ENCODE measurements at regions not wholly inside any gene's neighbourhood (a gene's known extent, or its start where the extent isn't known, plus 50 kb on each side); places are given as distances from the start of the nearest gene placed in this dataset.

DNA sequence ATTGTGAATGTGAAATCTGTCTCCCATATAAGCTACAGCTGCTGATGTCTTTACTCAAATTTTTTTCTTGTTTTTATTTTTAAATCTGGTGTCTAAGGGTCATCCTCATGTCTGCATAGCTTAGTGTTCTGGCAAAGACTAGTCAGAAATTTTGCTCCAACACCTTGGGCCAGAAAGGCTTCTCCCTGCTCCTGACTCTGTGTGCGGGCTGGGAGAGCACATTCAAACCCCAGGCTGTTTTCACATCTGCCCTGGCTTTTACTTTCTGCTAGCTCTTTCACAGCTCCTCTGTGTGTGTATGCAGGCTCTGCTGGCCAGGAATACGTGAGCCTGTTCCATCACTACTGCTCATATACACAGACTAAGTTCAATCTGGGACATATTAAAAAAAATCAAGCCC is 102.9 kb upstream of the RIOK3 start:
- DNase-seq, result no peak

DNA sequence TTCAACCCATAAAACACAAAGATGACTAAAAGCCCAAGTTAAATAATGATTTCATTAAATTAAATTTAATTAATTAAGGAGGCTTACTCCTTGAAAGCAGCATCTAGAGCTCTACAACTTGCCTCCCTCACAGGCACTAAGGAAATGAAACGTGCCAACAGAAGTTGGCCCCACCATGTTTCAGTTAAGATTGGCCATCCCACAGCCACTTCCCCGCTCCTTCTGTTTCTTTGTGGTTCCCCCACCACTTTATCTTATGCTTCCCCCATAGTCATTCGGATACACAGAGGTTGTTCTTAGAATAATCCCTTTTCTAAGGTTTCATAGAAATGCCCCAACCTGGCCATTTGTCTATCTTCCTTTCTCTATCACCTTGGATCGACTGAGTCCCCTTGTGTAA is 101.6 kb upstream of the RIOK3 start:
- no peak for DNase-seq

DNA sequence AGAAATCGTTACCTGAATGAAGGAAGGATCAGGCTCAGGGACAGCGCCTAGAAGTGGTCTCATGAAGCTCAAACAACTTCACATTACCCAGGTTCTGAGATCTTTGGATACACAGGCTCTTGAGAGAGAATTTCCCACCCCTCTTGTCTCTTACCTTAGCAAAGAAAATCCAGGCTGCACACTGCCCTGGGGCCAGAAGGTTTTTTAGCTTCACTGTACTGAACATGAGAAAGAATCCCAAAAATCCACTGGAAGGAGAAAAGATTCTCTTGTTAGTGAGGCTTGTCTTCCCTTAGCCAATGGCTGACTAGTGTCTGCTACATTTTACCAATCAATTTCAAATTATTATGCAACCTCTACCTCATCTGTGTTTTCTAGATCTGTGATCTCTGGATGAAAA is 101.0 kb upstream of the RIOK3 start:
- DNase-seq, result no peak

DNA sequence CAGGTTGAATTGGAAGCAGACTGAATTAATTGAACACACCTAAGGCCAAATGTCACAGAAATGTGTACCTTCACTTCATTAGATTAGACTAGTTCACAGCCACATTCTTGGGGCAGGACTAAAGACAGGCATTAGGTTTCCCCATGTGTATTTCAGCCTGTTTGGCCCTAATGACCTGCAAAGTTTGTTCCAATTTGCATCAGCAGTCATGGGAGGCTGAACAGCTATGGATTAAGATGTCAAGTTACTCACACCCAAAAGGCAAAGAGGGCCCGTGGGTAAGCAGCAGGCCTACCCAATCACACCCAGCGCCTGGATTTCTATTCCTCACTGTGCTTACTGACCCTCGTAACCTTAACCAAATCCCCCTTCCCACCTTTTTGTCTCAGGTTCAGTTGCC is 99.6 kb upstream of the RIOK3 start:
- no peak for DNase-seq

DNA sequence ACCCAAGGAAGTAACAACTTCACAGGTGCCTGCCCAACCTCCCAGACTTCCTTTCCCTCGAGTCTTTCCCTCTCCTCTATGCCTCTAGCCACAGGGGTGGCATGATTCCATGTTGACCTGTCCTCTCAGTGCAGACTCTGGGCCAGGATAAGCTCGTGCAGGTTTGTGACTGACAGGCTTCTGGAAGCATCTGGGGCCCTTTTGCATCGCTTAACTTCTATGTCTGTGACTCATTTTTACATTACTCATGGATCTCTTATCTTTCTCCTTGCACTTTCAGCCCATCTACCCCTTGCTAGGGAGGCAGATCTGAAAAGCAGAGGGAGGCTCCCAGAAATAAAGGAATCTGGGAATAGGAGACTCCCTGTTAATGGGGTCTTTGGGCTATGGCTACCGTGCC is 98.5 kb upstream of the RIOK3 start:
- DNase-seq, result peak in 1 of 2 experiments; percentile 3

DNA sequence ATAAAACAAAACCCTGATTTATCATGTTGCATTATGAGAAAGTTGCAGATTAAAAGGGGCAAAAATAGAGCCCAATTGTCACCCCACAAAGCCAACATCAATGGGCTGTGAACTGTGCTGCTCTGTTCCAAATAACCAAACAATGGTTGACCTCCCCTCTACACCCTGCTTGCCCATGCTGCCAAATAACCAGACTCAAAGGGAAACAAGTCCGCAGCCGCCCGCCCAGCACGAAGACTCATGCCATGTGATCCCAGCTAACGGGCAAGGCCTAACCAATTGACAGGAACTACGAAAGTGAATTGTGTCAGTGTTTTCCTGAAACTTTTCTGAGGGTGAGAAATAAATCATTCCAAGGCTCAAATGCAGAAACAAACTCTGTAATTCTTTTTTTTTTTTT is 97.9 kb upstream of the RIOK3 start:
- no peak for DNase-seq

DNA sequence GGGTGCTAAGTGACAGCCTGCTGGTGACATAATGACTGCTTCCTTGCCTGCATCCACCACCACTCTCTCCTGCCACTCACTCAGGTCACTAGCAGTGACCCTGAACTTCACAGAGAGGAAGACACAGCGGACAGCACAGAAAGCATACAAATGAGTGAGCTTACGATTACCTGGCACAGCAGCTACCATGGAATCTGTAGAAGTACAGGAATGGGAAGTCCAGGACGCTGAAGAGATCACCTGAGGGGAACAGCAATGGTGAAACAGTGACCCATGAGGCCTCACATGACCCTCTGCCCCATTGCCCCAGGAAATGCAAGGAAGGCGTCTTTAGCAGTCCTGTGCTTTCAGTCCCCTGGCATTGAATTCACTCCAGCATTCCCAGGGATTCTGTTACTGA is 96.7 kb upstream of the RIOK3 start:
- no peak for DNase-seq

DNA sequence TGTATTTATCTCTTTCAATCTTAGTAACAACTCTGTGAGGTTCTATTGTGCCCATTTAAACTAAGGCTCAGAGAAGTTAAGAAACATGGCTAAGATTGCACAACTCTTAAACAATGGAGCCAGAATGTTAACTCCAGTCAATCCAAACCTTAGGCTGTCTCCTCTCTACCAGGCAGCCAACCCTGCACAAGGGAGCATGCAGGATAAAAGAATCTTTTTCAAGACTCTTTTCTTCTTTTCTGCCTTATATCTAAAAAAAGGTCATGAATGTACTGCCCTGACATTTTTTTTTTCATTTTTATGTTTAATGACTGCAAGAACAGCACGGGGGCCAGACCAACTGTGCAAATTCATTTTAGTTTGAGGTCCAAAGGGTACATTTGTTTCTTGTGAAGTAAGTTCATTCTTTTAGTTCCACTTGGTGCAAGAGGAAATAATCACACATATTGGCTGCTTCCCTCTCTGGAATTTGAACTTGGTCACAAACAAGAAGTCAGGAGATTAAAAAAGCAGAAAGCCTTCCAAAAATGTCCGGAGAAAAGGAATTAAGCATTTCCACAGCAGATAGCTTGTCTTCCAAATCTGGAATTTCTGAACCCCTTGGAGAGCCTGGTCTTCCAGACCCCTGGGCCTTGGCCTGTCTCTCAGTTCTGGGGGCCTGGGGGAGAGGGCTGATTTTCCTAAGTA is 96.0 kb upstream of the RIOK3 start:
- no peak for DNase-seq

DNA sequence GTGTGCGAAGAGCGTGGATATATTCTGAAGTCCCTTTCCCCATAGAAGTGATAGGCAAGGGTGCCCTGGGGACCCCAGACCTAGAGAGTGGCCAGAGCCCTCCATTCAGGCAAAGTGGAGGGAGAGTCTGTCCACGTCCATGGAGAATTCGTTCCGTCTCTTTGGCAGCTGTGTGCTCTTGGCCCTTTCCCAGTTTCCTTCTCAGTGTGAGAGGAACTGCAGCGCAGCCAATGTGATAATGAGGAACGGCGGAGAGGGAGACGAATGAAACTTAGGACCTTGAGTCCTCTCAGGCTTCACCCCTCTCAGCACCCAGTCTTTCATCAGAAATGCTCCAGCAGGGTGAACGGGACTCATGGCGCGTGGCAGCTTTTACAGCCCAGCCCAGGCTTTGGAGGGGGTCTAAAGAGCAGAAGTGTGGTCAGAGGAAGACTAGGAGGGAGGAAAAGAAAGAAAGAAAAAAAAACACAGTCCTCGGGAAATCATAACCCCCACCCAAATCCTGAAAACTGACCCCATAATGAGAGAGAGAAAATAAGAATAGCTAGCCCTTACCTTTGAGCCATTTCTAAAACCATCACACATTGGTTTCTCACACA is 95.0 kb upstream of the RIOK3 start:
- DNase-seq, result no peak

DNA sequence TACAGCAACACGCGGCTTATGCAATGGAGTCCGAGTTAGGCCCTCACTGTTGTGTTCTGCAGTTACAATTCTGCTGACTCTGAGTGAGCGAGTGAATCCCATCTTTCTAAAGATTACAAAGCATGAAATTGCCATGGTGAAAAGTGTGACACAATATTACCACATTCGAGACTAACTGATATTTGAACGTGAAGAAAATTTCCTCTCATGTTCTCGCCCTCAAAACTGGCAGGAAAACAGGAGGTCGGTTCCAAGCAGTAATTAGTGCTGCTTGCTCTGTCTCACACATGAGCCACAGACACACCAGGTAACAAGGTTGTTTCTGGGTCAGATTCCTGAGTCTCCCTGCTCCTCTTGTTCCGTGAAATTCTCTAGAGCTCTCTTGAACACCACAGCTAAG is 93.7 kb upstream of the RIOK3 start:
- no peak for DNase-seq

DNA sequence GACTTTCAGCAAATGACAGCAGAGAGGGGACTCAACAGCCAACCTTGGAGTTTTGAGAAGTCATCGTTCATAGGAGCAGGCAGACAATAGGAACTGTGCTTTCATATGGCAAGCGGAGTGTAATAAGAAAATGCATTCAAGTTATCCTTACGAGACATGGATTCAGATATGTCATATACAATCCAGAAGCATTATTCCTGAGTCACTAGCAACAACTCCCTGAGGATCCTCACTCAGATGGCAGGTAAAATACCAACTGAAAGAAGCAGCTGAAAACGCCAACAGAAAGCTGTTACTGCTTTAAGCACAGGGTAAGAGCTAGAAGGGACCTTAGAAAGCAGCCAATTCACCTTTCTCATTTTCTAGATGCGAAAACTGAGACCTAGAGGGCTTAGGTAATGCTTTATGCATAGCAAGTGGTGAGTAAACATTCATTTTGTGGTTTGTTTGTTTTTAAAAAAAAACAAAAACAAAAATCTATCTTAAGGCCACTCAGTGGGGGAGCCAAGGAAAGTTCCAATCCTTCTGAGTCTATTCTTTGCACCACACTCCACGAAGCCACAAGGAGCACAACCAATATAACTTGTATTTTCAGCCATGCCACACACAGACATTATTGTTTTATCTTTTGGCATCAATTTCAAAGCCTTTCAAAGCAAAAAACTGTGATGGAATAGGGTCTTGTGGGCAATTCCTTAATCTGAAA is 89.1 kb upstream of the RIOK3 start:
- no peak for DNase-seq

DNA sequence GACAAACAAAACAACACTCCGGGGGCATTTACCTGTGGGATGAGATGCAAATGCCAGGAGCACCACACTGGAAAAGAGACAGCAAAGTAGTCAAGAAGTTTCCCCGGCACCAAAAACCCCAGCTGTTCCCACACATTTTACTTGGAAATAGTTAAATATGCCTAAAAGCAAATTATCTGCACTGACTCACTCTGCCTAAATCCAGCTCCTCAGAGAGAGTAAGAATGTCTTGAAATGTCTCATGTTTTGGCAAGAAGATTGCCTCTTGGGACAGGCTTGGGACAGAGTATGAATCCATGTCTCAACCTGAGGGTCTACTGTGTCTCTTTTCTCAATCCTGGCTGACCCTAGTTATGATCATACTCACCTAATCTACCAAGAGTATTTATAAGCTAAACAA is 87.5 kb upstream of the RIOK3 start:
- DNase-seq, result no peak

DNA sequence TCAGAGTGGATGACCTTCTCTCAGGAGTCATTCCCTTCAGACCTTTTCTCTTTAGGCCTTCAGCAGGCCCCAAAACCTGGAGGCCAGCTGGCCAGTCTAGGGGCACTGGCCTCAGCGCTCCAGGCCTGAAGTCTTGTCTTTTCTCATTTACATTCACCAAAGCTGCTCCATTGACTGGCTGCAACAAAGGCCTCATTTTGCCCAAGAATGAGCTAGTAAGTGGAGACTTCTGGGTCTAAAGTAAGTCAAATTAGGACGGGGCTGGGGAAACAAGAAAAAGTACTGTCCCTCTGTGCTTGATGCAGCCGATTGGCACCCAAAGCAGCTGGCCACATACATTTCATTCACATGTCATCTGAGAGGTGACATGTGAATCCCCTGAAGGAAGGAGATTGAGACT is 83.8 kb upstream of the RIOK3 start:
- no peak for DNase-seq

DNA sequence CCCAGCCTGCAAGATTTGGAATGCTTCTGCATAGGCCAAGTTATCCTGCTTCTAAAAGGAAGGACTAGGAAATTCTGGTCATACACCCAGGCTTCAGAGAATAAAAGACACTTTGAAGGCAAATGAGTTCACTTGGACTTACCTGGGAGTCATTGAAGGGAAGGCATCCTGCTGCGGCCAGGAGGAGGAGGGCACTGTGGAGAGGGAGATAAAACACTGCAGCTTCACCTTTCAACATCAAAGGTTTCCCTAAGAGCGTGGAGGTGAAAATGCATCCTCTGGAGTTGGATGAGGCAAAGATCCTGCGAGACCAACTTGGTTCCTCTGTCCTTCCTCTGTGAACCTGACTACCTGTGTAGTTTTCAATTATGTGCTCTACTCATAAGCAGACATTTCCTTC is 79.5 kb upstream of the RIOK3 start:
- DNase-seq, result no peak

DNA sequence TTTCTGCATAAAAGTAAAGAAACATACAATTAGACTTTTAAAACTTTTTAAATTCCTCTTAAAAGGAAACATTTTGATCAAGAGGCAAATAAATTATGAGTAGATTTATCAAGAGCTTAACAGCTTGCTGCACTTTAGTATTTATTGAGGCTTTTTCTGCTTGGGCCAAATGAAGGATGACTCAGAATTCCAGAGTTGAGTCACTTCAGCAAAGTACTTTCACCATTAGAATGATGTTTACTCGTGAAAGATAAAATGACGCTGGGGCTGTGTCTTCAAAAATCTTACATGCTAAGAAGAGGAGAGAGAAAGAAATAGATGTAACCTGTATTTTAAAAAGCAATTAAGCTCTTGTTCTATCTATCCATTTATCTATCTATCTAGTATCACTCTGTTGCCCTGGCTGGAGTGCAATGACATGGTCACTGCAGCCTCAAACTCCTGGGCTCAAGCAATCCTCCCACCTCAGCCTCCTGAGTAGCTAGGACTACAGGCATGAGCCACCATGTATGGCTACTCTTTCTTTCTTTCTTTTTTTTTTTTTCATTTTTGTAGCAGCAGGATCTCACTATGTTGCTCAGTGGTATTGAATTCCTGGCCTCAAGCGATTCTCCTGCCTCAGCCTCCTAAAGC is 75.3 kb upstream of the RIOK3 start:
- no peak for DNase-seq

DNA sequence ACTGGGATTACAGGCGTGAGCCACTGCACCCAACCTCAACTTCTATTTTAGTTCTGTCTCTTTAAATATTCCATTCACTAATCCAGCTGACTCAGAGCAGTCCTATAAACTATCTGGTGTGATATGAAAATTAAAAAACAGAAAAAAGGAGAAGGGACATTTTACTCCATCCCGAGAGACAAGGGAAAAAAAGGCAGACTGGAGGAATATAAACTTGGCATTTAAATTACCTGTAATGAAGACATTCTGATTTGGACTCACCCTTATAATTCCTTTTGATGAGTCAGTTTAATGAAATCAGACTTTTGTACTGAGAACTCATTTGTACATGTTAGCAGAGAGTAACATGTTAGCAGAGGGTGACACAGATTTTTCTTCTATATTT is 74.8 kb upstream of the RIOK3 start:
- DNase-seq, result no peak

DNA sequence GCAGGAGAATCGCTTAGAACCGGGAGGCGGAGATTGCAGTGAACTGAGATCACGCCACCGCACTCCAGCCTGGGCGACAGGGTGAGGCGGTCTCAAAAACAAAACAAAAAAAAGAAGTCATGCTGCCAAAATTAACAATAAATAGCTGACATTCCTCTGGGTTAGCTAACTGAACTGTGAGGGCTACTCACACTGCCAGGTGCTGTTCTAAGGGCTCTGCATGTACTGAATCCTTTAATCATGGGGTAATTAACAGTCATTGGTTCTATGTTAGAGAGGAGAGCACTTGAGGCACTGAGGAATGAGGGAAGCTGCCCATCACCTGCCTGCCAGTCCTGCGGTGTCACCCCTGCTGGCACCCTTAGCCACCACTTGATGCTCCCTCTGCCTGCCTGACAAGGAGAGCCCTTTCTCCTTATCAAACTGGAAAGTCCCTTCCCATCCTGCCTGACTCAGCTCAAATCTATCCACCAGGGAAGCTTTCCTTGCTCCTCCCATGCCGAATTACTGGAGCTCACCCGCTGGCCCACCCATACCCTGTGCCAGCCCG is 73.0 kb upstream of the RIOK3 start:
- no peak for DNase-seq

DNA sequence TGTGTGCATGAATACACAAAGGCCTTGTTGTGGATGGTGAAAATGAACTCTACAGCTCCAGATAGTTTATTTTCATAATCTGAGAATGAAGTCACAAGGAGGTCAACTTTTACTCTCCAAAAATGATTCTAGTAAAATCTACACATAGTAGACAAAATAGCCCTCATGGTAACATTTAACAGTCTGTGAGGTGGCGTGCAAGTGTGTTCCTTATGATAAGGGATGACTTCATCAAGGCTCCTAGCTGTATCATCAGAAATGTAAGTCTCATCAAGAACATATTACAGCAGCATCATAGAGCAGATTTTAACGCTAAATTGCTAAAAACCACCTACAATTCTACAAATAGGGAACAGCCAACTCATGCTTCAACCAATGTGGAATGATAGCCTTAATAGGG is 72.3 kb upstream of the RIOK3 start:
- DNase-seq, result no peak

DNA sequence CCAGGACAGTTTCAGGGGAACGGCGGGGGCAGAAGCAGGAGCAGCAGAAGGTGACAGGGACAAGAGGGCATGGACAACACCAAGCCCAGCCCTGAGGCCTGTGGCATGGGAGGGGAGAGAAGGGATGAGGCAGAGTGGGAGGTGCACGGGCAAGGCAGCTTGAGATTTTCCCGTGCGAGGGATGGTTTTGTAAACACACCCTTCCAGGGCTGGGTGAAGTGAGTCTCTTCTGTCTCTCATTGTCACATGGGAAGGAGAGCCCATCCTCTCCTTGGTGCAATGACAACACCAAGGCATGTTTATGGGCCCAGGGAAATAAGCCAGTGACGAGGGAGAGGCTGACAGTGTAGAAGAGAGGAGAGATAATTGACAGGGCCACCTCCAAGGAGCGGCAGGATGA is 69.6 kb upstream of the RIOK3 start:
- DNase-seq, result no peak

DNA sequence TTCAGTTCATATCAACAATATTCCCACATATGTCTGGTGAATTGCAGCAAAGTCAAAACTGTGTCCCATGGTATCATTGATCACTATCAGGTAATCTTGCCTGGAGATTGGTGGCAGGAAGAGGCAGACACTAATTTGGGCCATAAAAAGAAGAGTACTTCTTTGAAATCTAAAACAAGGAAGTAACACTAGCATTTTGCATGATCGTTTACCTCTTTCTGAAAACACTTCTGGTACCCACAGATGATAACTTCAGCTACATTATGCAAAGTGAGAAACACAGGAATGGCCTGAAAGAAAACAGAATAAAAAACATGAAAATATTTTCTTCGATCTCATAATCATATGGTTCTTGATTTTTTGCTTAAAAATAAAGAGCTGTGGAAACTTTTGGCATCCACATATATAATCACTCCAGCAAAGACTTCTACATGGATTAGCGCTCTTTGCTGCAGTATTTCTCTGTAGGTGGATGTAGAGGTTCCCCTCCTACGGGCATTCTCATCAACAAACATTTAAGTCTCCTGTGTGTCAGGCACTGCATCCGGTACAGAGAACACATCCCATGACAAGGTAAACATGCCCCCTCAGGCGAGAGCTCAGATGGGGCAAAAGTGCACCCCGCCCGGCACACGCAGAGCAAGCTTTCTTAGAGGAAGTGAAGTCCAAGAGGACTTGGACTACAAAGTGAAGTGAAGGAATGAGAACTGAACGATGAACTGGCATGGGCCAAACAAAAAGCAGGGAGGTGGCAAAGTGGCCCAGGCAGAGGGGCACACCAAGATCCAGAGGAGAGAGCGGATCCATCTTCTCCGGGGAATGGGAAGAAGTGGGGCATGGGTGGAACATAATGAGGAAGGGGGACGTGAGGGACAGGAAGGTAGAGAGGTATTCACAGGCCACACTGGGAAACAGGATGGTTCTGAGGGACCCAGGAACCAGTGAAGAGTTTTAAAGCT is 68.0 kb upstream of the RIOK3 start:
- DNase-seq, result no peak

DNA sequence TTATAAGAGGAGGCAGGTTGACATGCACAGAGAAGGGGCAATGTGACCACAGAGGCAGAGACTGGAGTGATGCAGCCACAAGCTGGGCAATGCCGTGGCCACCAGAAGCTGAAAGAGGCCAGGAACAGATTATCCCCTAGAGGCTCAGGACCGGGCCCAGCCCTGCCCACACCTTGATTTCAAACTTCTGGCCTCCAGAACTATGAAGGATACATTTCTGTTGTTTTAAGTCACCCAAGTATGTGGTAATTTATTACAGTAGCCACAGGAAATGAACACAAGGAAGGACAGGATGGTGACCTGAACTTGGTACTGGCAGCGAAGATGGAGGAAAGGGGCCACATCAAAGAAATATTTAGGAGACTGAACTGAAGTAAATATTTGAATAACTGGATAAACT is 66.8 kb upstream of the RIOK3 start:
- no peak for DNase-seq

DNA sequence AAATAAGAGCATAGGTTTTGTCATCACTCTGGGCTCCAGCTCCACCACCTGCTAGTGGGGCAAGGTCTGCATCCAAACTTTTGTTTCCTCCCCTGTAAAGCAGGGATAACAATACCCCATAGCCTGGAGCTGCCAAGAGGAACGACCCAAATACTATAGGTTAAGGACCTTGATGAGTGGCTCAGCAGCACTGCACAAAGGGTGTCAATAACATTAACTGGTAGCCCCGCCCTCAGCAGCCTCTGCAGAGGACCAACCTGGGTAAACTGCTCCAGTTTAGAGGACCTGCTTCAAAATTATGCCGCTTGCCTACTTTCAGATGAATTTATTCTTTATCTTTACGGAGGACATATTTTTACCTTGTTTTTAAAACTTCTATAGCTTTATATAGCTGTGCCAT is 65.8 kb upstream of the RIOK3 start:
- DNase-seq, result no peak

DNA sequence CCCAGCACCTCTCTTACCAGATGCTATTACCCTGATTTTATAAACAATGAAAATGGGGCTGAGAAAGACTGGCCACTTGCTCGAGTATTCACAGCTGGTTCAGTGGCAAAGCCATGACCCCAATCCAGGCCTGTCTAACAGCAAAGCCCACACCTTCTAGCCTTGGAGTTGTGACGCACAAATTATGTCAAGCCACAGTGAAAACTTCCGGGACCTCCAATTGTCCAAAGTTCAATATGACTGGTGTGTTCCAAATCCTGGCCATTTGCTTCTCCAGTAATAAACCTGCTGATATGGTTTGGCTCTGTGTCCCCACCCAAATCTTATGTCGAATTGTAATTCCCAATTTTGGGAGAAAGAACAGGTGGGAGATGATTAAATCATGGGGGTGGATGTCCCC is 64.7 kb upstream of the RIOK3 start:
- no peak for DNase-seq
